Panc1 (cell line): ENCODE measurements at regions not wholly inside any gene's neighbourhood (a gene's known extent, or its start where the extent isn't known, plus 50 kb on each side); places are given as distances from the start of the nearest gene placed in this dataset.

Experiments
- ATAC-seq: fragments of 200-7000 bp; cut with Tn5 transposase; 2 replicates; pipeline ENCODE4 v1.9.1; 2020; ENCODE audit warnings: mild to moderate bottlenecking, moderate library complexity
- BruUV-seq: library from RNA; stranded (reverse); fragments of 400-500 nt; replicated peaks from 2 replicates; lab custom pipeline; 2021; lab: Mats Ljungman, UMichigan
- CTCF ChIA-PET: fragments of 300-600 bp; sonication (Branson Sonifier 250); formaldehyde crosslinking; loops from one replicate; lab custom pipeline; 2022; ENCODE audit warnings: antibody characterized with exemption; lab: Charles Lee
- POLR2A ChIA-PET: fragments of 300-600 bp; sonication (Branson Sonifier 250); formaldehyde crosslinking; loops from one replicate; lab custom pipeline; 2022; ENCODE audit warnings: antibody characterized with exemption; lab: Charles Lee
- DNase-seq: peaks from one replicate; pipeline ENCODE4 v3.0.0-alpha.2; 2010; ENCODE audit warnings: low read depth, low spot score
- H3K27ac ChIP-seq: 2 replicates; pipeline ENCODE4 v1.5.1; 2011; ENCODE audit warnings: mild to moderate bottlenecking, low read length, inconsistent platforms
- H3K27me3 ChIP-seq: fragments of 200-500 bp; sonication (Bioruptor generic); 2 replicates; pipeline ENCODE4 v1.6.0; 2014; ENCODE audit warnings: low read length, inconsistent platforms; ENCODE audit not compliant: control insufficient read depth, insufficient read depth
- H3K36me3 ChIP-seq: fragments of 200-500 bp; sonication (Bioruptor generic); 2 replicates; pipeline ENCODE4 v1.5.1; 2014; ENCODE audit warnings: inconsistent platforms, mild to moderate bottlenecking, low read length, moderate library complexity; ENCODE audit not compliant: control insufficient read depth, insufficient read depth
- H3K4me1 ChIP-seq: 2 replicates; pipeline ENCODE4 v1.5.1; 2011; ENCODE audit warnings: inconsistent platforms, mild to moderate bottlenecking, low read length, moderate library complexity; ENCODE audit not compliant: control insufficient read depth, insufficient read depth
- H3K4me3 ChIP-seq, 2 experiments: 2 replicates each; pipeline ENCODE4 v1.5.1; 2011 to 2012; ENCODE audit warnings: low read depth in 2 of 2, low read length in 2 of 2, mild to moderate bottlenecking in 2 of 2, inconsistent platforms in 1 of 2, moderate library complexity in 1 of 2
- H3K9me3 ChIP-seq: fragments of 200-500 bp; sonication (Bioruptor generic); 2 replicates; pipeline ENCODE4 v1.5.1; 2014; ENCODE audit warnings: low read depth, mild to moderate bottlenecking, inconsistent platforms, low read length, moderate library complexity; ENCODE audit not compliant: control insufficient read depth, insufficient read depth
- POLR2AphosphoS5 ChIP-seq: IDR thresholded peaks from 2 replicates; pipeline ENCODE4 v1.6.1; 2012; ENCODE audit warnings: mild to moderate bottlenecking, low read depth, low read length, moderate library complexity
- SIN3A ChIP-seq: IDR thresholded peaks from 2 replicates; pipeline ENCODE4 v1.6.1; 2012; ENCODE audit warnings: low read depth, mild to moderate bottlenecking, low read length, moderate library complexity, borderline replicate concordance; ENCODE audit not compliant: insufficient read depth
- TCF7L2 ChIP-seq: IDR thresholded peaks from 2 replicates; pipeline ENCODE4 v1.6.1; 2011; ENCODE audit warnings: mild to moderate bottlenecking, low read depth, low read length, inconsistent platforms
- in situ Hi-C: cut with HindIII; loops from 2 replicates; pipeline ENCODE4 v1.10.0; 2016; ENCODE audit warnings: low sequenced_read_pairs, low pct_unique_long_range_greater_than_20kb
- intact Hi-C: fragments of 100-400 bp; cut with micrococcal nuclease; formaldehyde crosslinking; loops from one replicate; pipeline ENCODE4 v1.10.0; 2022; ENCODE audit not compliant: unreplicated experiment
- TF ChIP-seq, protein P1 (sequence below): fragments of 450-650 bp; IDR thresholded peaks from 2 replicates; pipeline ENCODE4 v1.5.1; 2017; ENCODE audit warnings: mild to moderate bottlenecking
- TF ChIP-seq, protein P2 (sequence below), 2 experiments: IDR thresholded peaks; 2 replicates each; pipeline ENCODE4 v1.6.1; 2011 to 2012; ENCODE audit warnings: low read depth in 2 of 2, control low read depth in 1 of 2, low read length in 1 of 2, mild to moderate bottlenecking in 1 of 2, moderate library complexity in 1 of 2; ENCODE audit not compliant: insufficient read depth in 1 of 2

DNA sequence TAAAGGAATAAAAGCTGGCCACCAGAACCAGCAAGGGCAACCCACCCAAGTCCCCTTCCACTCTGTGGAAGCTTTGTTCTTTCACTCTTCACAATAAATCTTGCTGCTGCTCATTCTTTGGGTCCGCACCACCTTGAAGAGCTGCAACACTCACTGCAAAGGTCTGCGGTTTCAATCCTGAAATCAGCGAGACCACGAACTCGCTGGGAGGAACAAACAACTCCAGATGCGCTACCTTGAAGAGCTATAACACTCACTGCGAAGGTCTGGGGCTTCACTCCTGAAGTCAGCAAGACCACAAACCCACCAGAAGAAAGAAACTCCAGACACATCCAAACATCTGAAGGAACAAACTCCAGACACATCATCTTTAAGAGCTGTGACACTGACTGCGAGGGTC, 365.2 kb upstream of the LUZP2 start:
- Histone ChIP-seq H3K4me1 (no peaks in the 10 kb centered on the region), H3K4me3 (no peak overlapping the region), H3K9me3 (no peaks in the 10 kb centered on the region), H3K36me3 (no peaks in the 10 kb centered on the region), H3K27me3 (no peaks in the 10 kb centered on the region), H3K27ac (no peak overlapping the region)
- no peak for ATAC-seq
- TF ChIP-seq TCF7L2 (no peak), SIN3A (no peak), POLR2AphosphoS5 (no peak)
- TF ChIP-seq, protein P1, sequence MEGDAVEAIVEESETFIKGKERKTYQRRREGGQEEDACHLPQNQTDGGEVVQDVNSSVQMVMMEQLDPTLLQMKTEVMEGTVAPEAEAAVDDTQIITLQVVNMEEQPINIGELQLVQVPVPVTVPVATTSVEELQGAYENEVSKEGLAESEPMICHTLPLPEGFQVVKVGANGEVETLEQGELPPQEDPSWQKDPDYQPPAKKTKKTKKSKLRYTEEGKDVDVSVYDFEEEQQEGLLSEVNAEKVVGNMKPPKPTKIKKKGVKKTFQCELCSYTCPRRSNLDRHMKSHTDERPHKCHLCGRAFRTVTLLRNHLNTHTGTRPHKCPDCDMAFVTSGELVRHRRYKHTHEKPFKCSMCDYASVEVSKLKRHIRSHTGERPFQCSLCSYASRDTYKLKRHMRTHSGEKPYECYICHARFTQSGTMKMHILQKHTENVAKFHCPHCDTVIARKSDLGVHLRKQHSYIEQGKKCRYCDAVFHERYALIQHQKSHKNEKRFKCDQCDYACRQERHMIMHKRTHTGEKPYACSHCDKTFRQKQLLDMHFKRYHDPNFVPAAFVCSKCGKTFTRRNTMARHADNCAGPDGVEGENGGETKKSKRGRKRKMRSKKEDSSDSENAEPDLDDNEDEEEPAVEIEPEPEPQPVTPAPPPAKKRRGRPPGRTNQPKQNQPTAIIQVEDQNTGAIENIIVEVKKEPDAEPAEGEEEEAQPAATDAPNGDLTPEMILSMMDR, result no peak
- TF ChIP-seq, protein P2, sequence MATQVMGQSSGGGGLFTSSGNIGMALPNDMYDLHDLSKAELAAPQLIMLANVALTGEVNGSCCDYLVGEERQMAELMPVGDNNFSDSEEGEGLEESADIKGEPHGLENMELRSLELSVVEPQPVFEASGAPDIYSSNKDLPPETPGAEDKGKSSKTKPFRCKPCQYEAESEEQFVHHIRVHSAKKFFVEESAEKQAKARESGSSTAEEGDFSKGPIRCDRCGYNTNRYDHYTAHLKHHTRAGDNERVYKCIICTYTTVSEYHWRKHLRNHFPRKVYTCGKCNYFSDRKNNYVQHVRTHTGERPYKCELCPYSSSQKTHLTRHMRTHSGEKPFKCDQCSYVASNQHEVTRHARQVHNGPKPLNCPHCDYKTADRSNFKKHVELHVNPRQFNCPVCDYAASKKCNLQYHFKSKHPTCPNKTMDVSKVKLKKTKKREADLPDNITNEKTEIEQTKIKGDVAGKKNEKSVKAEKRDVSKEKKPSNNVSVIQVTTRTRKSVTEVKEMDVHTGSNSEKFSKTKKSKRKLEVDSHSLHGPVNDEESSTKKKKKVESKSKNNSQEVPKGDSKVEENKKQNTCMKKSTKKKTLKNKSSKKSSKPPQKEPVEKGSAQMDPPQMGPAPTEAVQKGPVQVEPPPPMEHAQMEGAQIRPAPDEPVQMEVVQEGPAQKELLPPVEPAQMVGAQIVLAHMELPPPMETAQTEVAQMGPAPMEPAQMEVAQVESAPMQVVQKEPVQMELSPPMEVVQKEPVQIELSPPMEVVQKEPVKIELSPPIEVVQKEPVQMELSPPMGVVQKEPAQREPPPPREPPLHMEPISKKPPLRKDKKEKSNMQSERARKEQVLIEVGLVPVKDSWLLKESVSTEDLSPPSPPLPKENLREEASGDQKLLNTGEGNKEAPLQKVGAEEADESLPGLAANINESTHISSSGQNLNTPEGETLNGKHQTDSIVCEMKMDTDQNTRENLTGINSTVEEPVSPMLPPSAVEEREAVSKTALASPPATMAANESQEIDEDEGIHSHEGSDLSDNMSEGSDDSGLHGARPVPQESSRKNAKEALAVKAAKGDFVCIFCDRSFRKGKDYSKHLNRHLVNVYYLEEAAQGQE (IDR thresholded peaks at IDR 0.05; ENCODE audit: insufficient read depth in 1 of 2, low read depth in 2 of 2, low read length in 1 of 2), result no peak
- CTCF ChIA-PET, result no interaction called here
- intact Hi-C loops (no loop called here), in situ Hi-C loops (no loop called here)
- POLR2A ChIA-PET, result no interaction called here
- no TSS peak for BruUV-seq
- DNase-seq, result no peak

DNA sequence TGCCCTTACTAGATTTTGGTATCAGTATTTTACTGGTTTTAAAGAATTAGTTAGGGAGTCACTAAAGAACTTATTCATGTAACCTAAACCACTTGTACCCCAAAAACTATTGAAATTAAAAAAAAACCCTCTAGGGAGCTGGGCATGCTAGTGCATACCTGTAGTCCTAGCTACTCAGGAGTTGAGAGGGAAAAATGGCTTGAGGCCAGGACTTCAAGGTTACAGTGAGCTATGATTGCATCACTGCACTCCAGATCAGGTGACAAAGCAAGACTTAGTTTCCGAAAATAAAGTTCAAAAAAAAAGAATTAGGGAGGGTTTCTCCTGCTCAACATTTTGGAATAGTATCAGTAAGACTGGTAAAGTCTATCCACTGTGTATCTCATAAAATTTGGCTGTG, 364.4 kb upstream of the LUZP2 start:
- no peak for DNase-seq
- ChIA-PET CTCF (no interaction called here), POLR2A (no interaction called here)
- Histone ChIP-seq H3K4me1 (no peaks in the 10 kb centered on the region), H3K27me3 (no peaks in the 10 kb centered on the region), H3K27ac (no peak overlapping the region), H3K9me3 (no peaks in the 10 kb centered on the region), H3K36me3 (no peaks in the 10 kb centered on the region), H3K4me3 (no peak overlapping the region)
- ATAC-seq, result no peak
- TF ChIP-seq, protein P2 (IDR thresholded peaks at IDR 0.05; ENCODE audit: insufficient read depth in 1 of 2, low read depth in 2 of 2, low read length in 1 of 2), result no peak
- no peak for TF ChIP-seq TCF7L2
- TF ChIP-seq, protein P1, result no peak
- no peak for TF ChIP-seq SIN3A
- in situ Hi-C loops, result no loop called here
- no TSS peak for BruUV-seq
- intact Hi-C loops, result no loop called here
